Neuronal stem cell (in vitro differentiated cells): ENCODE measurements at regions not wholly inside any gene's neighbourhood (a gene's known extent, or its start where the extent isn't known, plus 50 kb on each side); places are given as distances from the start of the nearest gene placed in this dataset.
"Not testable (repeated sequence)": the region's sequence is repeated elsewhere in the genome, so short reads cannot be mapped to it uniquely, and the experiment has no call there.

Experiments
- DNase-seq: peaks from one replicate; pipeline ENCODE4 v3.0.0-alpha.2; 2013; ENCODE audit warnings: low spot score
- H2AFZ ChIP-seq: one replicate; pipeline ENCODE4 v1.6.1; 2013; ENCODE audit warnings: mild to moderate bottlenecking, low read length, inconsistent platforms
- H2AK5ac ChIP-seq: 2 replicates; pipeline ENCODE4 v1.6.1; 2013; ENCODE audit warnings: low read depth, mild to moderate bottlenecking, inconsistent platforms, low read length, moderate library complexity, mixed read lengths
- H2BK120ac ChIP-seq: 2 replicates; pipeline ENCODE4 v1.6.1; 2013; ENCODE audit warnings: low read depth, mild to moderate bottlenecking, inconsistent platforms, low read length, moderate library complexity, mixed read lengths
- H2BK12ac ChIP-seq: one replicate; pipeline ENCODE4 v1.6.1; 2013; ENCODE audit warnings: low read length, inconsistent platforms
- H2BK15ac ChIP-seq: 2 replicates; pipeline ENCODE4 v1.6.1; 2013; ENCODE audit warnings: mild to moderate bottlenecking, low read length, inconsistent platforms, mixed read lengths
- H2BK5ac ChIP-seq: one replicate; pipeline ENCODE4 v1.6.1; 2013; ENCODE audit warnings: inconsistent platforms, mild to moderate bottlenecking, low read length, moderate library complexity
- H3K14ac ChIP-seq: one replicate; pipeline ENCODE4 v1.6.1; 2013; ENCODE audit warnings: low read length, inconsistent platforms
- H3K18ac ChIP-seq: 2 replicates; pipeline ENCODE4 v1.6.1; 2013; ENCODE audit warnings: low read length, inconsistent platforms
- H3K23ac ChIP-seq: 2 replicates; pipeline ENCODE4 v1.6.1; 2013; ENCODE audit warnings: low read depth, mild to moderate bottlenecking, mixed read lengths, low read length, inconsistent platforms; ENCODE audit not compliant: poor library complexity
- H3K27ac ChIP-seq: replicated peaks from 3 replicates; pipeline ENCODE4 v1.5.1; 2013; ENCODE audit warnings: low read length, inconsistent platforms
- H3K27me3 ChIP-seq, 3 experiments: 2 replicates each; pipeline ENCODE4 v1.6.1; 2013; ENCODE audit warnings: low read length in 3 of 3, mild to moderate bottlenecking in 2 of 3, inconsistent platforms in 1 of 3, low read depth in 1 of 3, mixed read lengths in 1 of 3, moderate library complexity in 1 of 3; ENCODE audit not compliant: control insufficient read depth in 3 of 3, insufficient read depth in 3 of 3
- H3K36me3 ChIP-seq, 2 donors: replicated peaks in 1 of 2; 2 replicates each; pipeline ENCODE4 v1.6.1; 2013; ENCODE audit warnings: low read length in 2 of 2; ENCODE audit not compliant: control insufficient read depth in 2 of 2, insufficient read depth in 2 of 2
- H3K4ac ChIP-seq: 2 replicates; pipeline ENCODE4 v1.6.1; 2013; ENCODE audit warnings: inconsistent platforms, mild to moderate bottlenecking, low read length, moderate library complexity
- H3K4me1 ChIP-seq, 2 donors: 1 replicate in 1 of 2; 2 replicates in 1 of 2; pipeline ENCODE4 v1.6.1; 2013; ENCODE audit warnings: low read length in 2 of 2, low read depth in 1 of 2; ENCODE audit not compliant: control insufficient read depth in 2 of 2, insufficient read depth in 1 of 2
- H3K4me2 ChIP-seq: one replicate; pipeline ENCODE4 v1.6.1; 2013; ENCODE audit warnings: mild to moderate bottlenecking, low read length, inconsistent platforms; ENCODE audit not compliant: insufficient read depth, poor library complexity, severe bottlenecking
- H3K4me3 ChIP-seq, 2 donors: 2 replicates each; pipeline ENCODE4 v1.5.1; 2013; ENCODE audit warnings: low read length in 2 of 2, mild to moderate bottlenecking in 2 of 2, inconsistent platforms in 1 of 2, moderate library complexity in 1 of 2
- H3K79me1 ChIP-seq: one replicate; pipeline ENCODE4 v1.6.1; 2013; ENCODE audit warnings: low read depth, mild to moderate bottlenecking, inconsistent platforms, low read length, moderate library complexity
- H3K9ac ChIP-seq: one replicate; pipeline ENCODE4 v1.6.1; 2013; ENCODE audit warnings: mild to moderate bottlenecking, low read depth, low read length, inconsistent platforms; ENCODE audit not compliant: poor library complexity
- H3K9me3 ChIP-seq, 2 donors: replicated peaks in 1 of 2; 2 replicates each; pipeline versions ENCODE3 to v1.6.1; 2013; ENCODE audit warnings: low read length in 2 of 2, mild to moderate bottlenecking in 2 of 2, inconsistent platforms in 1 of 2, low read depth in 1 of 2, mixed read lengths in 1 of 2, moderate library complexity in 1 of 2; ENCODE audit not compliant: control insufficient read depth in 2 of 2, insufficient read depth in 1 of 2
- H4K8ac ChIP-seq: one replicate; pipeline ENCODE4 v1.6.1; 2013; ENCODE audit warnings: low read depth, mild to moderate bottlenecking, inconsistent platforms, low read length, moderate library complexity
- H4K91ac ChIP-seq: one replicate; pipeline ENCODE4 v1.6.1; 2013; ENCODE audit warnings: low read length, low read depth, mild to moderate bottlenecking, inconsistent platforms; ENCODE audit not compliant: poor library complexity
- WGBS, 2 donors: extraction: QIAGEN DNeasy Blood & Tissue Kit; methylation state at CpG; one replicate each; pipeline ENCODE4 v1.1.7; 2013; ENCODE audit warnings: missing lambda C conversion rate in 2 of 2, mixed read lengths in 1 of 2; ENCODE audit not compliant: insufficient read length in 2 of 2, insufficient replicate concordance in 1 of 2; ENCODE audit errors: extremely low coverage in 2 of 2; 5-methylcytosine and 5-hydroxymethylcytosine counted together

GRCh38 chr5:21482983-21483650 is 1370.0 kb downstream of the CDH12 start:
- H3K18ac ChIP-seq, H3K9me3 ChIP-seq, H3K27me3 ChIP-seq, H3K4ac ChIP-seq, H3K4me3 ChIP-seq, H2AFZ ChIP-seq, H3K79me1 ChIP-seq, H4K8ac ChIP-seq, H3K9ac ChIP-seq, H4K91ac ChIP-seq, H3K27ac ChIP-seq, H3K36me3 ChIP-seq, H2AK5ac ChIP-seq, H2BK12ac ChIP-seq, H2BK15ac ChIP-seq, H2BK120ac ChIP-seq, H2BK5ac ChIP-seq, H3K4me1 ChIP-seq, DNase-seq, H3K4me2 ChIP-seq, H3K23ac ChIP-seq: not testable (repeated sequence)
- no CpG with 5 or more reads among the region's 22 CpGs for WGBS, 2 donors
- H3K14ac ChIP-seq = peak overlapping the region; percentile 17

- not testable (repeated sequence) for H2AK5ac ChIP-seq, H2BK5ac ChIP-seq, H4K91ac ChIP-seq, H4K8ac ChIP-seq, H2BK120ac ChIP-seq, DNase-seq, H3K36me3 ChIP-seq, H3K4ac ChIP-seq, H3K4me2 ChIP-seq, H3K4me3 ChIP-seq, H3K4me1 ChIP-seq, H2BK15ac ChIP-seq, H3K27me3 ChIP-seq, H2AFZ ChIP-seq, H3K79me1 ChIP-seq, H3K9me3 ChIP-seq
- Histone ChIP-seq H2BK12ac (peak overlapping the region; percentile 94), H3K14ac (peak overlapping the region; percentile 89), H3K23ac (peak overlapping the region; percentile 95), H3K9ac (peak overlapping the region; percentile 60), H3K18ac (peak overlapping the region; percentile 95), H3K27ac (peak overlapping the region; percentile 24)
- no CpG with 5 or more reads among the region's 13 CpGs for WGBS, 2 donors
Observed at GRCh38 chr5:21482522-21482921, 1370.6 kb downstream of the CDH12 start.

DNA sequence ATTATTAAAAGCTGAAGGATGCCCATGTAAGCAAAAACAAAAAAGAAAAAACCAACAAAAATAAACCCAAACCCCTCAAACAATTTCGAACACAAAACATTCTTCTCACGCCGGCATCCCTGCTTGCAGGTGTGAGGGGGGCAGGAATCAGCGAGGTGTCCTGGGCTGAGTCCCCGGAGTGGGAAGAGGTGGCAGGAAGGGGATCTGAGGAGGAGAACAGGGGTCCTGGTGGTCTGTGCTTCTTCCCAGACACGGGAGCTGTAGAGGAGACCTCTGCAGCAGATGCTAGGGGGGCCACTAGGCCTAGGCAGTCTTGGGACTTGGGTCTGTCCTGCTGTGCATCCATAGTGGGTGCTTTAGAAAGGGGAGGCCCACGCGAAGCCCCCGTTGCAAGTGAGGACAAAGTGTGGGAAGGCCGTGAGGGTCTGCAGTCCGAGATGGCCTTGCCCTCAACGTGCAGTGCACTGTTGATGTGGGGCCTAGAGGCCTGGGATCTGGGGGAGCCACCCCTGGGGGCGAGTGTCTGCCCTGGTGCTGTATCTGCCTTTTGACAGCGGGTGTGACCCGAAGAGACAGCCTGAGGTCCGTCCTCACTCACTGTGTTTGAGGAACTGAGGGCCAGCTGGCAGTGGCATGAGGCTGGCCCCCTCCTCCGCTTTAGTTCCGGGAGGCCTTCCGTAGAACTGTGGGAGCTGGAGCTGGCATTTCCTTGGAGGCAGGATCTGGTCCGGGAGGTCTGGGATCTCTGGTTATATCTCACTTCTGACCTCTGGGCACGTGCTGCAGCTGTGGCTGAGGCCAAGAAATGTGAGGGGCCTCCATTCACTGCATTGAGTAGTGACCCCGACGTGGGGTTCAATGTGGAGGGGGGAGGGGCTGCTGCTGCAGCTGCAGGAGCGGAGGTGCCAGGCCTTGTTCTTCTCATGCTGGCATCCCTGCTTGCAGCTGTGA is 1371.5 kb downstream of the CDH12 start:
- H3K23ac ChIP-seq = peak overlapping the region; percentile 91
- not testable (repeated sequence) for H3K9me3 ChIP-seq, H4K8ac ChIP-seq, H3K4me1 ChIP-seq, H2AFZ ChIP-seq, H3K9ac ChIP-seq, H2BK120ac ChIP-seq, H3K36me3 ChIP-seq, H3K27me3 ChIP-seq, H3K27ac ChIP-seq, H2BK5ac ChIP-seq, H3K79me1 ChIP-seq, H4K91ac ChIP-seq, DNase-seq, H3K4me3 ChIP-seq
- H2BK12ac ChIP-seq = peak overlapping the region; percentile 7
- H3K4ac ChIP-seq = peak overlapping the region; percentile 17
- H2BK15ac ChIP-seq = peak overlapping the region; percentile 91
- H3K4me2 ChIP-seq = peak overlapping the region; percentile 11
- no CpG with 5 or more reads among the region's 24 CpGs for WGBS, 2 donors
- H2AK5ac ChIP-seq = peak overlapping the region; percentile 98
- peak overlapping the region; percentile 56 for H3K14ac ChIP-seq
- peak overlapping the region; percentile 90 for H3K18ac ChIP-seq

DNA sequence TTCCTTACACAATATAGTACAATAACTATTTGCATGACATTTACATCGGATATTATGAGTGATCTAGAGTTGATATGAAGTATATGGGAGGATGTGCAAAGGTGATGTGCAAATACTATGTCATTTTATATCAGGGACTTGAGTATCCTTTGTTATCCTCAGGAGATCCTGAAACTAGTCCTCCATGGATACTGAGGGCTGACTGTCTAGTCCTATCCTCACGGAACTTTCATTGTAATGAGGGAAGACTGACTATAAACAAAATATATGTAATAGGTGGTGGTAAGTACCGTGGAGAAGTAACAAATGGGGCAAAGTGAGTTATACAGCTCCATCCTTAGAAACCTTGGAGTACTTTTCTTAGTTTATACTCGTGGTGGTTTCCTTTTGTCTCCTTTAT is 1373.1 kb downstream of the CDH12 start:
- not testable (repeated sequence) for H3K79me1 ChIP-seq, H3K4me1 ChIP-seq, H2BK5ac ChIP-seq, H2BK120ac ChIP-seq, H3K27ac ChIP-seq, H3K4me2 ChIP-seq, DNase-seq, H3K14ac ChIP-seq, H4K91ac ChIP-seq, H3K27me3 ChIP-seq, H3K9ac ChIP-seq, H2BK15ac ChIP-seq, H3K4ac ChIP-seq, H3K36me3 ChIP-seq, H2AFZ ChIP-seq, H3K4me3 ChIP-seq, H3K23ac ChIP-seq, H4K8ac ChIP-seq, H2AK5ac ChIP-seq, H3K9me3 ChIP-seq, H2BK12ac ChIP-seq, H3K18ac ChIP-seq
- no CpG with 5 or more reads among the region's 4 CpGs for WGBS, 2 donors
